OCI-LY7 (cell line): ENCODE measurements at regions not wholly inside any gene's neighbourhood (a gene's known extent, or its start where the extent isn't known, plus 50 kb on each side); places are given as distances from the start of the nearest gene placed in this dataset.

Experiments used
- CTCF ChIP-seq: fragments of 200-600 bp; sonication (generic); conservative IDR thresholded peaks from 2 replicates; pipeline ENCODE4 v1.5.1; 2014; ENCODE audit warnings: mild to moderate bottlenecking, antibody characterized with exemption, low read length, moderate library complexity, mixed read lengths
- EZH2phosphoT487 ChIP-seq: fragments of 200-600 bp; sonication (generic); IDR thresholded peaks from 2 replicates; pipeline ENCODE4 v1.6.1; 2018; ENCODE audit warnings: low read depth, borderline replicate concordance, mild to moderate bottlenecking, mixed run types, antibody characterized with exemption, low read length, moderate library complexity, mixed read lengths

- TF ChIP-seq EZH2phosphoT487 = no peak
- TF ChIP-seq CTCF = no peak
Measured at GRCh38 chr2:82169379-82169778, 1864.8 kb upstream of the LRRTM1 start.
